GM23338 (cell line): ENCODE measurements at regions not wholly inside any gene's neighbourhood (a gene's known extent, or its start where the extent isn't known, plus 50 kb on each side); places are given as distances from the start of the nearest gene placed in this dataset.

ENCODE experiments used
- CREB1 ChIP-seq: fragments of 250-450 bp; sonication (Bioruptor Pico); IDR thresholded peaks from 2 replicates; pipeline ENCODE4 v1.5.0; 2020; ENCODE audit warnings: low read depth, mild to moderate bottlenecking, moderate library complexity
- CTCF ChIP-seq, 2 experiments: fragments of 200-600 bp in 1 of 2; sonication (generic) in 1 of 2; conservative IDR thresholded peaks; 2 replicates each; pipeline versions ENCODE4 v1.5.1 to v1.6.1; 2016 to 2017; ENCODE audit warnings: antibody characterized with exemption in 2 of 2, low read depth in 2 of 2, mild to moderate bottlenecking in 2 of 2, moderate library complexity in 1 of 2
- EZH2 ChIP-seq: fragments of 200-600 bp; sonication (generic); IDR thresholded peaks from one replicate; pipeline ENCODE4 v1.8.0; 2017; ENCODE audit warnings: antibody characterized with exemption, mild to moderate bottlenecking, low read depth; ENCODE audit not compliant: unreplicated experiment
- EZH2phosphoT487 ChIP-seq: fragments of 200-600 bp; sonication (generic); IDR thresholded peaks from one replicate; pipeline ENCODE4 v1.8.1; 2018; ENCODE audit warnings: antibody characterized with exemption; ENCODE audit not compliant: unreplicated experiment
- STAT1 ChIP-seq: IDR thresholded peaks from one replicate; pipeline ENCODE4 v1.6.1; 2016; ENCODE audit warnings: antibody characterized with exemption; ENCODE audit not compliant: unreplicated experiment
- TF ChIP-seq, protein P1 (sequence below): IDR thresholded peaks from one replicate; pipeline ENCODE4 v1.6.1; 2018; ENCODE audit warnings: antibody characterized with exemption; ENCODE audit not compliant: unreplicated experiment

DNA sequence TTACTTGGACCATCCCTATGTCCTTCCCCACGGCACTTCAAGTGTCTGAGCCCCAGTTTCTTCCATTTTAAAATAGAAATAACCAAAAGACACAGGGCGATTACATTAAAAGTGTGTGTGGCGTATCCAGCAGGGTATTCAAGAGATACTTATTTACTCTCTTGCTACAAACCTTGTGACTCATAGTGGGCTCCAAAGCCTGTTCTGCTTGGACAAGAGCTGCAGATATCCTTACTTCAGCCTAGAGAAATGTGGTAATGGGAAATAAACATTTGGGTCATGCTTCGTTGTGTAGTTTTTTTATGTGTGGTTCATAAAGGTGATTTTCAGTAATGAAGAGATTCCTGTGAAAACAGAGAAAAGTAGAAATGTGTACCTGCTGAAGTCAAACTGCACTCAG is 288.9 kb upstream of the CDH11 start:
- TF ChIP-seq STAT1 (no peak), CTCF (conservative IDR thresholded peaks at IDR 0.05; ENCODE audit: low read depth in 2 of 2) (no peak), EZH2phosphoT487 (no peak), CREB1 (no peak), EZH2 (no peak)
- TF ChIP-seq, protein P1, sequence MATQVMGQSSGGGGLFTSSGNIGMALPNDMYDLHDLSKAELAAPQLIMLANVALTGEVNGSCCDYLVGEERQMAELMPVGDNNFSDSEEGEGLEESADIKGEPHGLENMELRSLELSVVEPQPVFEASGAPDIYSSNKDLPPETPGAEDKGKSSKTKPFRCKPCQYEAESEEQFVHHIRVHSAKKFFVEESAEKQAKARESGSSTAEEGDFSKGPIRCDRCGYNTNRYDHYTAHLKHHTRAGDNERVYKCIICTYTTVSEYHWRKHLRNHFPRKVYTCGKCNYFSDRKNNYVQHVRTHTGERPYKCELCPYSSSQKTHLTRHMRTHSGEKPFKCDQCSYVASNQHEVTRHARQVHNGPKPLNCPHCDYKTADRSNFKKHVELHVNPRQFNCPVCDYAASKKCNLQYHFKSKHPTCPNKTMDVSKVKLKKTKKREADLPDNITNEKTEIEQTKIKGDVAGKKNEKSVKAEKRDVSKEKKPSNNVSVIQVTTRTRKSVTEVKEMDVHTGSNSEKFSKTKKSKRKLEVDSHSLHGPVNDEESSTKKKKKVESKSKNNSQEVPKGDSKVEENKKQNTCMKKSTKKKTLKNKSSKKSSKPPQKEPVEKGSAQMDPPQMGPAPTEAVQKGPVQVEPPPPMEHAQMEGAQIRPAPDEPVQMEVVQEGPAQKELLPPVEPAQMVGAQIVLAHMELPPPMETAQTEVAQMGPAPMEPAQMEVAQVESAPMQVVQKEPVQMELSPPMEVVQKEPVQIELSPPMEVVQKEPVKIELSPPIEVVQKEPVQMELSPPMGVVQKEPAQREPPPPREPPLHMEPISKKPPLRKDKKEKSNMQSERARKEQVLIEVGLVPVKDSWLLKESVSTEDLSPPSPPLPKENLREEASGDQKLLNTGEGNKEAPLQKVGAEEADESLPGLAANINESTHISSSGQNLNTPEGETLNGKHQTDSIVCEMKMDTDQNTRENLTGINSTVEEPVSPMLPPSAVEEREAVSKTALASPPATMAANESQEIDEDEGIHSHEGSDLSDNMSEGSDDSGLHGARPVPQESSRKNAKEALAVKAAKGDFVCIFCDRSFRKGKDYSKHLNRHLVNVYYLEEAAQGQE = no peak
